Loucy (cell line): ENCODE measurements at regions not wholly inside any gene's neighbourhood (a gene's known extent, or its start where the extent isn't known, plus 50 kb on each side); places are given as distances from the start of the nearest gene placed in this dataset.

Source experiments
- H2AFZ ChIP-seq: fragments of 200-600 bp; sonication (generic); 2 replicates; pipeline ENCODE4 v1.6.0; 2016; ENCODE audit warnings: antibody characterized with exemption, mild to moderate bottlenecking, low read length, moderate library complexity
- H3F3A ChIP-seq: fragments of 200-600 bp; 2 replicates; pipeline ENCODE4 v1.6.0; 2016; ENCODE audit warnings: antibody characterized with exemption, low read depth, mild to moderate bottlenecking
- H3K27me3 ChIP-seq: fragments of 200-600 bp; sonication (generic); 2 replicates; pipeline ENCODE4 v1.6.1; 2014; ENCODE audit warnings: low read length, mild to moderate bottlenecking; ENCODE audit not compliant: insufficient read depth, poor library complexity, severe bottlenecking
- H3K36me3 ChIP-seq: fragments of 200-600 bp; sonication (generic); 2 replicates; pipeline ENCODE4 v1.6.1; 2016; ENCODE audit warnings: low read length; ENCODE audit not compliant: insufficient read depth
- H3K4me1 ChIP-seq: fragments of 200-600 bp; sonication (generic); 2 replicates; pipeline ENCODE4 v1.5.1; 2014; ENCODE audit warnings: low read length, mild to moderate bottlenecking; ENCODE audit not compliant: insufficient read depth, poor library complexity, severe bottlenecking
- H3K4me2 ChIP-seq: fragments of 200-600 bp; sonication (generic); 2 replicates; pipeline ENCODE4 v1.6.0; 2014; ENCODE audit warnings: antibody characterized with exemption, low read length, low read depth, mild to moderate bottlenecking; ENCODE audit not compliant: poor library complexity, severe bottlenecking
- H3K4me3 ChIP-seq: fragments of 200-600 bp; sonication (generic); 2 replicates; pipeline ENCODE4 v1.5.1; 2014; ENCODE audit warnings: low read length, mild to moderate bottlenecking, mixed read lengths; ENCODE audit not compliant: poor library complexity, severe bottlenecking
- H3K79me2 ChIP-seq: fragments of 200-600 bp; sonication (generic); 2 replicates; pipeline ENCODE4 v1.6.1; 2014; ENCODE audit warnings: low read length; ENCODE audit not compliant: insufficient read depth
- H3K9ac ChIP-seq: fragments of 200-600 bp; sonication (generic); 2 replicates; pipeline ENCODE4 v1.6.0; 2014; ENCODE audit warnings: mild to moderate bottlenecking, low read depth, low read length, moderate library complexity; ENCODE audit not compliant: poor library complexity, severe bottlenecking
- H3K9me2 ChIP-seq: fragments of 200-600 bp; sonication (generic); replicated peaks from 2 replicates; pipeline ENCODE4 v1.6.1; 2016; ENCODE audit warnings: low read depth, low read length, mixed read lengths
- H3K9me3 ChIP-seq: fragments of 200-600 bp; sonication (generic); 2 replicates; pipeline ENCODE4 v1.6.1; 2014; ENCODE audit warnings: mild to moderate bottlenecking, antibody characterized with exemption, low read length, low read depth; ENCODE audit not compliant: insufficient read depth
- H4K20me1 ChIP-seq: fragments of 200-600 bp; sonication (generic); 2 replicates; pipeline ENCODE4 v1.6.0; 2014; ENCODE audit warnings: antibody characterized with exemption, low read length, mild to moderate bottlenecking; ENCODE audit not compliant: insufficient read depth, poor library complexity, severe bottlenecking
- EZH2phosphoT487 ChIP-seq: fragments of 200-600 bp; IDR thresholded peaks from 2 replicates; pipeline ENCODE4 v1.6.1; 2018; ENCODE audit warnings: antibody characterized with exemption, mild to moderate bottlenecking, moderate library complexity, borderline replicate concordance
- TF ChIP-seq, protein P1 (sequence below): fragments of 200-600 bp; sonication (generic); conservative IDR thresholded peaks from 2 replicates; pipeline ENCODE4 v1.5.1; 2014; ENCODE audit warnings: mild to moderate bottlenecking, antibody characterized with exemption, low read length

DNA sequence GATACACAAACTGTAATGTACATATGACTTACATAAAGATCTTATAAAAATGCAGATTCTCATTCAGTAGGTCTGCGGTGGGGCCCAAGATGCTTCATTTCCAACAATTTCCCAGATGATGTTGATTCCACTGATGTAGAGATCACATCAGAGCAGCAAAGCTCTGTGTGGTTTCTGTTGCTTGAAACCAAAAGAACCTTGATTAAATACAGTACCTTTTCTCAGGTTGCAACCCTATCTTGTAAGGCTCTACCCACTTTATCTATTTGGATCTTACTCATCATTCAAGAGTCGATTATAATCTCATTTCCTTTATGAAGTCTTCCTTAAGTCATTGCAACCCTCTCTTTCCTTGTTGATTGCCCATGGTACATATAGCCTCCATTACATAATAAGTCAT lies 816.8 kb downstream of the RPA4 start:
- TF ChIP-seq EZH2phosphoT487, result no peak
- TF ChIP-seq, protein P1, sequence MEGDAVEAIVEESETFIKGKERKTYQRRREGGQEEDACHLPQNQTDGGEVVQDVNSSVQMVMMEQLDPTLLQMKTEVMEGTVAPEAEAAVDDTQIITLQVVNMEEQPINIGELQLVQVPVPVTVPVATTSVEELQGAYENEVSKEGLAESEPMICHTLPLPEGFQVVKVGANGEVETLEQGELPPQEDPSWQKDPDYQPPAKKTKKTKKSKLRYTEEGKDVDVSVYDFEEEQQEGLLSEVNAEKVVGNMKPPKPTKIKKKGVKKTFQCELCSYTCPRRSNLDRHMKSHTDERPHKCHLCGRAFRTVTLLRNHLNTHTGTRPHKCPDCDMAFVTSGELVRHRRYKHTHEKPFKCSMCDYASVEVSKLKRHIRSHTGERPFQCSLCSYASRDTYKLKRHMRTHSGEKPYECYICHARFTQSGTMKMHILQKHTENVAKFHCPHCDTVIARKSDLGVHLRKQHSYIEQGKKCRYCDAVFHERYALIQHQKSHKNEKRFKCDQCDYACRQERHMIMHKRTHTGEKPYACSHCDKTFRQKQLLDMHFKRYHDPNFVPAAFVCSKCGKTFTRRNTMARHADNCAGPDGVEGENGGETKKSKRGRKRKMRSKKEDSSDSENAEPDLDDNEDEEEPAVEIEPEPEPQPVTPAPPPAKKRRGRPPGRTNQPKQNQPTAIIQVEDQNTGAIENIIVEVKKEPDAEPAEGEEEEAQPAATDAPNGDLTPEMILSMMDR, result no peak
- Histone ChIP-seq H3K9me2 (no peaks in the 10 kb centered on the region), H3K4me3 (no peak overlapping the region), H3F3A (no peaks in the 10 kb centered on the region), H3K9me3 (no peaks in the 10 kb centered on the region), H3K79me2 (no peaks in the 10 kb centered on the region), H3K4me2 (no peak overlapping the region), H4K20me1 (no peaks in the 10 kb centered on the region), H2AFZ (no peak overlapping the region), H3K9ac (no peak overlapping the region), H3K27me3 (no peaks in the 10 kb centered on the region), H3K36me3 (no peaks in the 10 kb centered on the region), H3K4me1 (no peaks in the 10 kb centered on the region)

DNA sequence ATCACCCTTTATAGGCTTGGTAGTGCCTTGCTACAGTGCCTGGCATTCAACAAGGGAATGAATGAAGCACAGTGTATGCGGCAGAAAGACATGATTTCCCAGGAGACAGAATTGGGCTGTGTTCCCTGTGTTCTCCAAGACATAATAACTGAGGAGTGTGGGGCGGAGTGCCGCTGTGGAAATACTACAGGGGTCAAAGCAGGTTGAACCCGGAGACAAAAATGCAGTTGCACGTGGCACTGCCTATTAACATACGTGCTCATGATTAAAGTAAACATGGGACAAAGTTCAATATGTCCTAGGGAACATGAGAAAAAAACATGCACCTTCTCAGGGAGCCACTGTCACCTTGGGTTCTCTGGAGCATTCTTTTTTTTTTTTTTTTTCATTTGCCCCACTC lies 820.8 kb downstream of the RPA4 start:
- H3K9me2 ChIP-seq, result no peaks in the 10 kb centered on the region
- no peaks in the 10 kb centered on the region for H3K36me3 ChIP-seq
- H3K27me3 ChIP-seq, result no peaks in the 10 kb centered on the region
- no peaks in the 10 kb centered on the region for H4K20me1 ChIP-seq
- H3F3A ChIP-seq, result no peaks in the 10 kb centered on the region
- H3K4me1 ChIP-seq, result no peaks in the 10 kb centered on the region
- H3K9ac ChIP-seq, result no peak overlapping the region
- H3K4me3 ChIP-seq, result no peak overlapping the region
- H3K79me2 ChIP-seq, result no peaks in the 10 kb centered on the region
- TF ChIP-seq EZH2phosphoT487, result no peak
- TF ChIP-seq, protein P1, result no peak
- no peak overlapping the region for H2AFZ ChIP-seq
- H3K9me3 ChIP-seq, result no peaks in the 10 kb centered on the region
- no peak overlapping the region for H3K4me2 ChIP-seq

DNA sequence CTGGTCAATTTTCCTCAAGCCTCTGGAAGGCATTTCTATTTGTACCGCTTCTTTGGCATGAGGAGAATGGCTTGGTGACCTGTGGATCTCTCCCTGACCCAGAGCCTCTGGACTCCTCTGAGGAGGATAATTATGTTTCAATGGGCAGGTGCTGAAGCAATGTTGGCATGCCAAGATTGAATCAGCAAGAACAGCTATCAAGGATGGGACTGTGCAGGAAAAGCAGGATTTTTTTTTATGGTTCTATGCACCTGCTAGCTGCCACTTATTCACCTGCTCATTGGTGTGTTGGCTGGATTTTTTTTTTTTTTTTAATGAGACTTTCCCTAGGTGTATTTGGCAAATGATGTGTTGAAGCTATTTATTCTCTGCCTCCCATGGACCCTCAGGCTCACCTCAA lies 821.2 kb downstream of the RPA4 start:
- H2AFZ ChIP-seq, result no peak overlapping the region
- H3K4me2 ChIP-seq, result no peak overlapping the region
- H3K9me2 ChIP-seq, result no peaks in the 10 kb centered on the region
- no peaks in the 10 kb centered on the region for H3K4me1 ChIP-seq
- H3K27me3 ChIP-seq, result no peaks in the 10 kb centered on the region
- H3K36me3 ChIP-seq, result no peaks in the 10 kb centered on the region
- no peaks in the 10 kb centered on the region for H3K9me3 ChIP-seq
- TF ChIP-seq EZH2phosphoT487, result no peak
- TF ChIP-seq, protein P1, result no peak
- H3K4me3 ChIP-seq, result no peak overlapping the region
- H4K20me1 ChIP-seq, result no peaks in the 10 kb centered on the region
- H3K79me2 ChIP-seq, result no peaks in the 10 kb centered on the region
- no peaks in the 10 kb centered on the region for H3F3A ChIP-seq
- H3K9ac ChIP-seq, result no peak overlapping the region
